SK-N-SH (cell line): ENCODE measurements at regions not wholly inside any gene's neighbourhood (a gene's known extent, or its start where the extent isn't known, plus 50 kb on each side); places are given as distances from the start of the nearest gene placed in this dataset.

ENCODE experiments used
- EZH2phosphoT487 ChIP-seq: fragments of 200-600 bp; sonication (generic); IDR thresholded peaks from 2 replicates; pipeline ENCODE4 v1.6.1; 2017; ENCODE audit warnings: low read depth, mixed run types, mild to moderate bottlenecking, antibody characterized with exemption, moderate library complexity, borderline replicate concordance
- GABPA ChIP-seq: IDR thresholded peaks from 2 replicates; pipeline ENCODE4 v1.4.0; 2012; ENCODE audit warnings: low read depth, mild to moderate bottlenecking
- JUND ChIP-seq: IDR thresholded peaks from 2 replicates; pipeline ENCODE4 v1.4.0; 2012
- NFIC ChIP-seq: IDR thresholded peaks from 2 replicates; pipeline ENCODE4 v1.4.0; 2012; ENCODE audit warnings: borderline replicate concordance
- POLR2AphosphoS5 ChIP-seq: IDR thresholded peaks from 2 replicates; pipeline ENCODE4 v1.6.1; 2012; ENCODE audit warnings: low read depth, low read length
- REST ChIP-seq: IDR thresholded peaks from 2 replicates; pipeline ENCODE4 v1.6.1; 2012; ENCODE audit warnings: mild to moderate bottlenecking, low read depth, low read length, moderate library complexity
- SMC3 ChIP-seq: IDR thresholded peaks from 2 replicates; pipeline ENCODE4 v1.6.1; 2012; ENCODE audit warnings: low read depth, low read length, improper control_type of control experiment
- TF ChIP-seq, protein P1 (sequence below): fragments of 200-600 bp; sonication (generic); IDR thresholded peaks from 2 replicates; pipeline ENCODE4 v1.6.1; 2017; ENCODE audit warnings: antibody characterized with exemption, mild to moderate bottlenecking, moderate library complexity
- TF ChIP-seq, protein P2 (sequence below): IDR thresholded peaks from 2 replicates; pipeline ENCODE4 v1.4.0; 2012; ENCODE audit warnings: low read depth, borderline replicate concordance
- TF ChIP-seq, protein P3 (sequence below): IDR thresholded peaks from 2 replicates; pipeline ENCODE4 v1.4.0; 2012; ENCODE audit warnings: low read depth, borderline replicate concordance

- no peak for TF ChIP-seq NFIC
- no peak for TF ChIP-seq EZH2phosphoT487
- TF ChIP-seq SMC3, result no peak
- no peak for TF ChIP-seq JUND
- no peak for TF ChIP-seq REST
- no peak for TF ChIP-seq POLR2AphosphoS5
- TF ChIP-seq, protein P1, sequence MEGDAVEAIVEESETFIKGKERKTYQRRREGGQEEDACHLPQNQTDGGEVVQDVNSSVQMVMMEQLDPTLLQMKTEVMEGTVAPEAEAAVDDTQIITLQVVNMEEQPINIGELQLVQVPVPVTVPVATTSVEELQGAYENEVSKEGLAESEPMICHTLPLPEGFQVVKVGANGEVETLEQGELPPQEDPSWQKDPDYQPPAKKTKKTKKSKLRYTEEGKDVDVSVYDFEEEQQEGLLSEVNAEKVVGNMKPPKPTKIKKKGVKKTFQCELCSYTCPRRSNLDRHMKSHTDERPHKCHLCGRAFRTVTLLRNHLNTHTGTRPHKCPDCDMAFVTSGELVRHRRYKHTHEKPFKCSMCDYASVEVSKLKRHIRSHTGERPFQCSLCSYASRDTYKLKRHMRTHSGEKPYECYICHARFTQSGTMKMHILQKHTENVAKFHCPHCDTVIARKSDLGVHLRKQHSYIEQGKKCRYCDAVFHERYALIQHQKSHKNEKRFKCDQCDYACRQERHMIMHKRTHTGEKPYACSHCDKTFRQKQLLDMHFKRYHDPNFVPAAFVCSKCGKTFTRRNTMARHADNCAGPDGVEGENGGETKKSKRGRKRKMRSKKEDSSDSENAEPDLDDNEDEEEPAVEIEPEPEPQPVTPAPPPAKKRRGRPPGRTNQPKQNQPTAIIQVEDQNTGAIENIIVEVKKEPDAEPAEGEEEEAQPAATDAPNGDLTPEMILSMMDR, result no peak
- TF ChIP-seq, protein P2, sequence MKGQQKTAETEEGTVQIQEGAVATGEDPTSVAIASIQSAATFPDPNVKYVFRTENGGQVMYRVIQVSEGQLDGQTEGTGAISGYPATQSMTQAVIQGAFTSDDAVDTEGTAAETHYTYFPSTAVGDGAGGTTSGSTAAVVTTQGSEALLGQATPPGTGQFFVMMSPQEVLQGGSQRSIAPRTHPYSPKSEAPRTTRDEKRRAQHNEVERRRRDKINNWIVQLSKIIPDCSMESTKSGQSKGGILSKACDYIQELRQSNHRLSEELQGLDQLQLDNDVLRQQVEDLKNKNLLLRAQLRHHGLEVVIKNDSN, result no peak
- no peak for TF ChIP-seq GABPA
- TF ChIP-seq, protein P3, sequence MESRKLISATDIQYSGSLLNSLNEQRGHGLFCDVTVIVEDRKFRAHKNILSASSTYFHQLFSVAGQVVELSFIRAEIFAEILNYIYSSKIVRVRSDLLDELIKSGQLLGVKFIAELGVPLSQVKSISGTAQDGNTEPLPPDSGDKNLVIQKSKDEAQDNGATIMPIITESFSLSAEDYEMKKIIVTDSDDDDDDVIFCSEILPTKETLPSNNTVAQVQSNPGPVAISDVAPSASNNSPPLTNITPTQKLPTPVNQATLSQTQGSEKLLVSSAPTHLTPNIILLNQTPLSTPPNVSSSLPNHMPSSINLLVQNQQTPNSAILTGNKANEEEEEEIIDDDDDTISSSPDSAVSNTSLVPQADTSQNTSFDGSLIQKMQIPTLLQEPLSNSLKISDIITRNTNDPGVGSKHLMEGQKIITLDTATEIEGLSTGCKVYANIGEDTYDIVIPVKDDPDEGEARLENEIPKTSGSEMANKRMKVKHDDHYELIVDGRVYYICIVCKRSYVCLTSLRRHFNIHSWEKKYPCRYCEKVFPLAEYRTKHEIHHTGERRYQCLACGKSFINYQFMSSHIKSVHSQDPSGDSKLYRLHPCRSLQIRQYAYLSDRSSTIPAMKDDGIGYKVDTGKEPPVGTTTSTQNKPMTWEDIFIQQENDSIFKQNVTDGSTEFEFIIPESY, result no peak
These were observed 167.1 kb upstream of the KCNJ15 start for GRCh38 chr21:38089763-38090046.
